GM23338 (cell line): ENCODE measurements at regions not wholly inside any gene's neighbourhood (a gene's known extent, or its start where the extent isn't known, plus 50 kb on each side); places are given as distances from the start of the nearest gene placed in this dataset.

Source experiments
- ATAC-seq: fragments of 200-7000 bp; cut with Tn5 transposase; 3 replicates; pipeline ENCODE4 v1.9.1; 2020
- DNase-seq: peaks from one replicate; pipeline ENCODE4 v3.0.0-alpha.2; 2015; ENCODE audit warnings: low spot score
- H2AFZ ChIP-seq: fragments of 200-600 bp; sonication (generic); 2 replicates; pipeline ENCODE4 v1.8.0; 2016; ENCODE audit warnings: antibody characterized with exemption, mild to moderate bottlenecking, moderate library complexity
- H3F3A ChIP-seq: fragments of 200-600 bp; sonication (generic); replicated peaks from 2 replicates; pipeline ENCODE4 v1.8.0; 2017; ENCODE audit warnings: antibody characterized with exemption, mixed run types, low read depth
- H3K27ac ChIP-seq: fragments of 200-600 bp; sonication (generic); 2 replicates; pipeline ENCODE4 v1.6.1; 2016; ENCODE audit warnings: low read depth
- H3K27me3 ChIP-seq: fragments of 200-600 bp; sonication (generic); 2 replicates; pipeline ENCODE4 v1.8.0; 2016; ENCODE audit warnings: mild to moderate bottlenecking, mixed run types, moderate library complexity; ENCODE audit not compliant: insufficient read depth
- H3K36me3 ChIP-seq: fragments of 200-600 bp; sonication (generic); 2 replicates; pipeline ENCODE4 v1.8.0; 2016; ENCODE audit warnings: mild to moderate bottlenecking; ENCODE audit not compliant: insufficient read depth
- H3K4me1 ChIP-seq: fragments of 200-600 bp; sonication (generic); 2 replicates; pipeline ENCODE4 v1.8.0; 2016; ENCODE audit warnings: mild to moderate bottlenecking, moderate library complexity; ENCODE audit not compliant: insufficient read depth
- H3K4me2 ChIP-seq: fragments of 200-600 bp; sonication (generic); 2 replicates; pipeline ENCODE4 v1.7.1; 2017; ENCODE audit warnings: mixed run types
- H3K4me3 ChIP-seq: fragments of 200-600 bp; sonication (generic); 2 replicates; pipeline ENCODE4 v1.6.1; 2016; ENCODE audit warnings: mixed run types
- H3K79me2 ChIP-seq: fragments of 200-600 bp; sonication (generic); replicated peaks from 2 replicates; pipeline ENCODE4 v1.8.0; 2017; ENCODE audit warnings: mild to moderate bottlenecking; ENCODE audit not compliant: insufficient read depth
- H3K9me2 ChIP-seq: fragments of 200-600 bp; sonication (generic); 2 replicates; pipeline ENCODE4 v1.8.0; 2017; ENCODE audit not compliant: insufficient read depth
- H4K20me1 ChIP-seq: fragments of 200-600 bp; sonication (generic); replicated peaks from 2 replicates; pipeline ENCODE4 v1.8.0; 2017; ENCODE audit warnings: mild to moderate bottlenecking; ENCODE audit not compliant: insufficient read depth
- H3K27ac Mint-ChIP-seq: 2 replicates; pipeline ENCODE4 v1.8.0; 2020; ENCODE audit warnings: inconsistent platforms, mild to moderate bottlenecking, moderate library complexity, mixed read lengths
- H3K27me3 Mint-ChIP-seq: 3 replicates; pipeline ENCODE4 v1.8.0; 2022; ENCODE audit warnings: low read depth, mild to moderate bottlenecking, moderate library complexity, mixed read lengths, inconsistent platforms; ENCODE audit not compliant: insufficient read depth, poor library complexity
- H3K36me3 Mint-ChIP-seq: 3 replicates; pipeline ENCODE4 v1.8.0; 2021; ENCODE audit warnings: low read depth, mild to moderate bottlenecking, inconsistent platforms, moderate library complexity, mixed read lengths
- H3K4me1 Mint-ChIP-seq: 3 replicates; pipeline ENCODE4 v1.8.0; 2020; ENCODE audit warnings: mild to moderate bottlenecking, inconsistent platforms, mixed read lengths
- H3K4me3 Mint-ChIP-seq: 3 replicates; pipeline ENCODE4 v1.8.0; 2021; ENCODE audit warnings: moderate library complexity, mild to moderate bottlenecking, inconsistent platforms, mixed read lengths
- H3K9me3 Mint-ChIP-seq: 3 replicates; pipeline ENCODE4 v1.8.0; 2020; ENCODE audit warnings: moderate library complexity, mild to moderate bottlenecking, inconsistent platforms, mixed read lengths
- EZH2phosphoT487 ChIP-seq: fragments of 200-600 bp; sonication (generic); IDR thresholded peaks from one replicate; pipeline ENCODE4 v1.8.1; 2018; ENCODE audit warnings: antibody characterized with exemption; ENCODE audit not compliant: unreplicated experiment
- JUNB ChIP-seq: IDR thresholded peaks from one replicate; pipeline ENCODE4 v1.6.1; 2016; ENCODE audit warnings: antibody characterized with exemption; ENCODE audit not compliant: unreplicated experiment
- NANOG ChIP-seq: IDR thresholded peaks from 2 replicates; pipeline ENCODE4 v1.6.1; 2016; ENCODE audit warnings: antibody characterized with exemption, borderline replicate concordance
- POLR2AphosphoS5 ChIP-seq: IDR thresholded peaks from 2 replicates; pipeline ENCODE4 v1.6.1; 2016; ENCODE audit warnings: antibody characterized with exemption, low read depth
- ZNF331 ChIP-seq: fragments of 250-450 bp; sonication (Bioruptor Pico); IDR thresholded peaks from 2 replicates; pipeline ENCODE4 v1.5.0; 2020; ENCODE audit warnings: low read depth, mild to moderate bottlenecking, moderate library complexity
- TF ChIP-seq, protein P1 (sequence below): fragments of 250-450 bp; sonication (Bioruptor Pico); IDR thresholded peaks from 2 replicates; pipeline ENCODE4 v1.5.0; 2020; ENCODE audit warnings: mild to moderate bottlenecking, moderate library complexity
- TF ChIP-seq, protein P2 (sequence below): IDR thresholded peaks from 2 replicates; pipeline ENCODE4 v1.6.1; 2016; ENCODE audit warnings: antibody characterized with exemption
- TF ChIP-seq, protein P3 (sequence below): IDR thresholded peaks from one replicate; pipeline ENCODE4 v1.6.1; 2018; ENCODE audit warnings: antibody characterized with exemption; ENCODE audit not compliant: unreplicated experiment

- 0 out of 2 replicates have a peak, but pooled peaks cover 3% of the 10 kb centered on the region for H3K9me2 ChIP-seq
- H3K4me3 Mint-ChIP-seq, result no peak overlapping the region
- H3K4me1 ChIP-seq, result no peaks in the 10 kb centered on the region
- H3K27me3 ChIP-seq, result no peaks in the 10 kb centered on the region
- H3K27ac ChIP-seq, result no peak overlapping the region
- TF ChIP-seq, protein P1, sequence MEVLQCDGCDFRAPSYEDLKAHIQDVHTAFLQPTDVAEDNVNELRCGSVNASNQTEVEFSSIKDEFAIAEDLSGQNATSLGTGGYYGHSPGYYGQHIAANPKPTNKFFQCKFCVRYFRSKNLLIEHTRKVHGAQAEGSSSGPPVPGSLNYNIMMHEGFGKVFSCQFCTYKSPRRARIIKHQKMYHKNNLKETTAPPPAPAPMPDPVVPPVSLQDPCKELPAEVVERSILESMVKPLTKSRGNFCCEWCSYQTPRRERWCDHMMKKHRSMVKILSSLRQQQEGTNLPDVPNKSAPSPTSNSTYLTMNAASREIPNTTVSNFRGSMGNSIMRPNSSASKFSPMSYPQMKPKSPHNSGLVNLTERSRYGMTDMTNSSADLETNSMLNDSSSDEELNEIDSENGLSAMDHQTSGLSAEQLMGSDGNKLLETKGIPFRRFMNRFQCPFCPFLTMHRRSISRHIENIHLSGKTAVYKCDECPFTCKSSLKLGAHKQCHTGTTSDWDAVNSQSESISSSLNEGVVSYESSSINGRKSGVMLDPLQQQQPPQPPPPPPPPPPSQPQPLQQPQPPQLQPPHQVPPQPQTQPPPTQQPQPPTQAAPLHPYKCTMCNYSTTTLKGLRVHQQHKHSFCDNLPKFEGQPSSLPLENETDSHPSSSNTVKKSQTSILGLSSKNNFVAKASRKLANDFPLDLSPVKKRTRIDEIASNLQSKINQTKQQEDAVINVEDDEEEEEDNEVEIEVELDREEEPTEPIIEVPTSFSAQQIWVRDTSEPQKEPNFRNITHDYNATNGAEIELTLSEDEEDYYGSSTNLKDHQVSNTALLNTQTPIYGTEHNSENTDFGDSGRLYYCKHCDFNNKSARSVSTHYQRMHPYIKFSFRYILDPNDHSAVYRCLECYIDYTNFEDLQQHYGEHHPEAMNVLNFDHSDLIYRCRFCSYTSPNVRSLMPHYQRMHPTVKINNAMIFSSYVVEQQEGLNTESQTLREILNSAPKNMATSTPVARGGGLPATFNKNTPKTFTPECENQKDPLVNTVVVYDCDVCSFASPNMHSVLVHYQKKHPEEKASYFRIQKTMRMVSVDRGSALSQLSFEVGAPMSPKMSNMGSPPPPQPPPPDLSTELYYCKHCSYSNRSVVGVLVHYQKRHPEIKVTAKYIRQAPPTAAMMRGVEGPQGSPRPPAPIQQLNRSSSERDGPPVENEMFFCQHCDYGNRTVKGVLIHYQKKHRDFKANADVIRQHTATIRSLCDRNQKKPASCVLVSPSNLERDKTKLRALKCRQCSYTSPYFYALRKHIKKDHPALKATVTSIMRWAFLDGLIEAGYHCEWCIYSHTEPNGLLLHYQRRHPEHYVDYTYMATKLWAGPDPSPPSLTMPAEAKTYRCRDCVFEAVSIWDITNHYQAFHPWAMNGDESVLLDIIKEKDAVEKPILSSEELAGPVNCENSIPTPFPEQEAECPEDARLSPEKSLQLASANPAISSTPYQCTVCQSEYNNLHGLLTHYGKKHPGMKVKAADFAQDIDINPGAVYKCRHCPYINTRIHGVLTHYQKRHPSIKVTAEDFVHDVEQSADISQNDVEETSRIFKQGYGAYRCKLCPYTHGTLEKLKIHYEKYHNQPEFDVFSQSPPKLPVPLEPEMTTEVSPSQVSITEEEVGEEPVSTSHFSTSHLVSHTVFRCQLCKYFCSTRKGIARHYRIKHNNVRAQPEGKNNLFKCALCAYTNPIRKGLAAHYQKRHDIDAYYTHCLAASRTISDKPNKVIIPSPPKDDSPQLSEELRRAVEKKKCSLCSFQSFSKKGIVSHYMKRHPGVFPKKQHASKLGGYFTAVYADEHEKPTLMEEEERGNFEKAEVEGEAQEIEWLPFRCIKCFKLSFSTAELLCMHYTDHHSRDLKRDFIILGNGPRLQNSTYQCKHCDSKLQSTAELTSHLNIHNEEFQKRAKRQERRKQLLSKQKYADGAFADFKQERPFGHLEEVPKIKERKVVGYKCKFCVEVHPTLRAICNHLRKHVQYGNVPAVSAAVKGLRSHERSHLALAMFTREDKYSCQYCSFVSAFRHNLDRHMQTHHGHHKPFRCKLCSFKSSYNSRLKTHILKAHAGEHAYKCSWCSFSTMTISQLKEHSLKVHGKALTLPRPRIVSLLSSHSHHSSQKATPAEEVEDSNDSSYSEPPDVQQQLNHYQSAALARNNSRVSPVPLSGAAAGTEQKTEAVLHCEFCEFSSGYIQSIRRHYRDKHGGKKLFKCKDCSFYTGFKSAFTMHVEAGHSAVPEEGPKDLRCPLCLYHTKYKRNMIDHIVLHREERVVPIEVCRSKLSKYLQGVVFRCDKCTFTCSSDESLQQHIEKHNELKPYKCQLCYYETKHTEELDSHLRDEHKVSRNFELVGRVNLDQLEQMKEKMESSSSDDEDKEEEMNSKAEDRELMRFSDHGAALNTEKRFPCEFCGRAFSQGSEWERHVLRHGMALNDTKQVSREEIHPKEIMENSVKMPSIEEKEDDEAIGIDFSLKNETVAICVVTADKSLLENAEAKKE (CRISPR knock-in tag), result no peak
- TF ChIP-seq NANOG, result no peak
- TF ChIP-seq ZNF331, result no peak
- TF ChIP-seq JUNB, result no peak
- TF ChIP-seq, protein P2, sequence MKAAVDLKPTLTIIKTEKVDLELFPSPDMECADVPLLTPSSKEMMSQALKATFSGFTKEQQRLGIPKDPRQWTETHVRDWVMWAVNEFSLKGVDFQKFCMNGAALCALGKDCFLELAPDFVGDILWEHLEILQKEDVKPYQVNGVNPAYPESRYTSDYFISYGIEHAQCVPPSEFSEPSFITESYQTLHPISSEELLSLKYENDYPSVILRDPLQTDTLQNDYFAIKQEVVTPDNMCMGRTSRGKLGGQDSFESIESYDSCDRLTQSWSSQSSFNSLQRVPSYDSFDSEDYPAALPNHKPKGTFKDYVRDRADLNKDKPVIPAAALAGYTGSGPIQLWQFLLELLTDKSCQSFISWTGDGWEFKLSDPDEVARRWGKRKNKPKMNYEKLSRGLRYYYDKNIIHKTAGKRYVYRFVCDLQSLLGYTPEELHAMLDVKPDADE, result no peak
- TF ChIP-seq, protein P3, sequence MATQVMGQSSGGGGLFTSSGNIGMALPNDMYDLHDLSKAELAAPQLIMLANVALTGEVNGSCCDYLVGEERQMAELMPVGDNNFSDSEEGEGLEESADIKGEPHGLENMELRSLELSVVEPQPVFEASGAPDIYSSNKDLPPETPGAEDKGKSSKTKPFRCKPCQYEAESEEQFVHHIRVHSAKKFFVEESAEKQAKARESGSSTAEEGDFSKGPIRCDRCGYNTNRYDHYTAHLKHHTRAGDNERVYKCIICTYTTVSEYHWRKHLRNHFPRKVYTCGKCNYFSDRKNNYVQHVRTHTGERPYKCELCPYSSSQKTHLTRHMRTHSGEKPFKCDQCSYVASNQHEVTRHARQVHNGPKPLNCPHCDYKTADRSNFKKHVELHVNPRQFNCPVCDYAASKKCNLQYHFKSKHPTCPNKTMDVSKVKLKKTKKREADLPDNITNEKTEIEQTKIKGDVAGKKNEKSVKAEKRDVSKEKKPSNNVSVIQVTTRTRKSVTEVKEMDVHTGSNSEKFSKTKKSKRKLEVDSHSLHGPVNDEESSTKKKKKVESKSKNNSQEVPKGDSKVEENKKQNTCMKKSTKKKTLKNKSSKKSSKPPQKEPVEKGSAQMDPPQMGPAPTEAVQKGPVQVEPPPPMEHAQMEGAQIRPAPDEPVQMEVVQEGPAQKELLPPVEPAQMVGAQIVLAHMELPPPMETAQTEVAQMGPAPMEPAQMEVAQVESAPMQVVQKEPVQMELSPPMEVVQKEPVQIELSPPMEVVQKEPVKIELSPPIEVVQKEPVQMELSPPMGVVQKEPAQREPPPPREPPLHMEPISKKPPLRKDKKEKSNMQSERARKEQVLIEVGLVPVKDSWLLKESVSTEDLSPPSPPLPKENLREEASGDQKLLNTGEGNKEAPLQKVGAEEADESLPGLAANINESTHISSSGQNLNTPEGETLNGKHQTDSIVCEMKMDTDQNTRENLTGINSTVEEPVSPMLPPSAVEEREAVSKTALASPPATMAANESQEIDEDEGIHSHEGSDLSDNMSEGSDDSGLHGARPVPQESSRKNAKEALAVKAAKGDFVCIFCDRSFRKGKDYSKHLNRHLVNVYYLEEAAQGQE, result no peak
- no peak for TF ChIP-seq POLR2AphosphoS5
- TF ChIP-seq EZH2phosphoT487, result no peak
- H3K9me3 Mint-ChIP-seq, result peaks cover 8% of the 10 kb centered on the region
- ATAC-seq, result no peak
- no peak overlapping the region for H3K4me2 ChIP-seq
- no peaks in the 10 kb centered on the region for H3K79me2 ChIP-seq
- no peak for DNase-seq
- H3K4me1 Mint-ChIP-seq, result no peaks in the 10 kb centered on the region
- no peak overlapping the region for H3K27ac Mint-ChIP-seq
- no peak overlapping the region for H2AFZ ChIP-seq
- H4K20me1 ChIP-seq, result no peaks in the 10 kb centered on the region
- H3K36me3 Mint-ChIP-seq, result 0 out of 3 replicates have a peak, but pooled peaks cover 3% of the 10 kb centered on the region
- H3K36me3 ChIP-seq, result no peaks in the 10 kb centered on the region
- H3K27me3 Mint-ChIP-seq, result no peaks in the 10 kb centered on the region
- H3F3A ChIP-seq, result no peaks in the 10 kb centered on the region
- H3K4me3 ChIP-seq, result no peak overlapping the region
These were observed 577.6 kb upstream of the FAM98A start for GRCh38 chr2:34176693-34177092.
